Parathyroid adenoma (tissue), 2 donors: ENCODE measurements at regions not wholly inside any gene's neighbourhood (a gene's known extent, or its start where the extent isn't known, plus 50 kb on each side); places are given as distances from the start of the nearest gene placed in this dataset.

Experiments used
- H2AFZ ChIP-seq: fragments of 300-600 bp; sonication (generic); one replicate; pipeline ENCODE4 v1.7.0; 2017; ENCODE audit warnings: antibody characterized with exemption, mild to moderate bottlenecking
- H3K27ac ChIP-seq: fragments of 300-600 bp; sonication (generic); one replicate; pipeline ENCODE4 v1.7.0; 2017
- H3K27me3 ChIP-seq: fragments of 300-600 bp; sonication (generic); one replicate; pipeline ENCODE4 v1.7.0; 2017; ENCODE audit warnings: low read length; ENCODE audit not compliant: control insufficient read depth, insufficient read depth
- H3K36me3 ChIP-seq: fragments of 300-600 bp; sonication (generic); one replicate; pipeline ENCODE4 v1.7.0; 2017; ENCODE audit warnings: low read length; ENCODE audit not compliant: control insufficient read depth, insufficient read depth
- H3K4me1 ChIP-seq: fragments of 300-600 bp; sonication (generic); one replicate; pipeline ENCODE4 v1.7.0; 2017; ENCODE audit warnings: control low read depth
- H3K4me2 ChIP-seq: fragments of 300-600 bp; sonication (generic); one replicate; pipeline ENCODE4 v1.7.0; 2017; ENCODE audit warnings: low read length
- H3K4me3 ChIP-seq: fragments of 300-600 bp; sonication (generic); one replicate; pipeline ENCODE4 v1.7.0; 2017; ENCODE audit warnings: low read depth, low read length
- H3K79me2 ChIP-seq: fragments of 300-600 bp; sonication (generic); one replicate; pipeline ENCODE4 v1.7.0; 2017; ENCODE audit warnings: control low read depth
- H3K9ac ChIP-seq: fragments of 300-600 bp; sonication (generic); one replicate; pipeline ENCODE4 v1.7.0; 2017; ENCODE audit warnings: mild to moderate bottlenecking
- H3K9me3 ChIP-seq: fragments of 300-600 bp; sonication (generic); one replicate; pipeline ENCODE4 v1.7.0; 2017; ENCODE audit warnings: low read length; ENCODE audit not compliant: control insufficient read depth
- TF ChIP-seq, protein P1 (sequence below): fragments of 300-600 bp; sonication (generic); IDR thresholded peaks from one replicate; pipeline ENCODE4 v1.7.0; 2017; ENCODE audit warnings: antibody characterized with exemption, mild to moderate bottlenecking
- donor health status: primary hyperparathyroidism.

DNA sequence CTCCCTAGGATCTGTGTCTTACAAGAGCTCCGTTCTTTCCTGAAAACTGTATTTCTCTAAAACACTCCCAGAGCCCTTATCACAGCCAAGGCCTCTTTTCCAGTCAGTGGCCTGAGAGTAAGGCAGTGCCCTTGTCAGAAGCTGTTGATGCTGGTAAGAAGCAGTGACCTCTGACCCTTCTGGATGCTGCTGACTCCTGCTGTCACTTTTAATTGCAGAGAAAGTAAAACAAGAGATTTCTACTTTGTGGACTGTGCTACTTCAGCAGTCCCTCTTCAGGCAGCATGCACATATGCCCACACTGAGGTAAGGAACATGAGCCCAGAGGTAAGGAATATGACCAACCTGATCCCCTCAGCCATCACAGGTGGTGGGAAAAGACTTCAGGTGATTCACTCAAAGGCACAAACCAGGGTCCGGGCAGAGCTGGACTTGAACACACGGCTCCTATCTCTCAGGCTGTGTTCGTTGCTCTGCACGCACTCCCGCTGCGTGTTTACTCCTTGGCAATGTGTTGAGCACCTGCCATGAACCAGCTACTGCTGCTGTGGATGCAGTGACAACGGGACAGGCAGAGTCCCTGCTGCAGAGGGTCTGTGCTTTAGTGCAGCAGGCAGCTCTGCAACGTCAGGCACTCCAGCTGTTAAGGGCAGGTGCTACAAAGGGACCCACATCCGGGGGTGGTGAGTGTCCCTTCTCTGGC is 201.9 kb upstream of the CST7 start:
- H3K9ac ChIP-seq: no peak overlapping the region
- H3K79me2 ChIP-seq: no peaks in the 10 kb centered on the region
- no peak overlapping the region for H3K27ac ChIP-seq
- no peaks in the 10 kb centered on the region for H3K27me3 ChIP-seq
- H3K4me2 ChIP-seq: no peak overlapping the region
- H3K9me3 ChIP-seq: no peaks in the 10 kb centered on the region
- H3K4me1 ChIP-seq: no peaks in the 10 kb centered on the region
- H3K4me3 ChIP-seq: no peak overlapping the region
- H3K36me3 ChIP-seq: no peaks in the 10 kb centered on the region
- no peak overlapping the region for H2AFZ ChIP-seq
- TF ChIP-seq, protein P1, sequence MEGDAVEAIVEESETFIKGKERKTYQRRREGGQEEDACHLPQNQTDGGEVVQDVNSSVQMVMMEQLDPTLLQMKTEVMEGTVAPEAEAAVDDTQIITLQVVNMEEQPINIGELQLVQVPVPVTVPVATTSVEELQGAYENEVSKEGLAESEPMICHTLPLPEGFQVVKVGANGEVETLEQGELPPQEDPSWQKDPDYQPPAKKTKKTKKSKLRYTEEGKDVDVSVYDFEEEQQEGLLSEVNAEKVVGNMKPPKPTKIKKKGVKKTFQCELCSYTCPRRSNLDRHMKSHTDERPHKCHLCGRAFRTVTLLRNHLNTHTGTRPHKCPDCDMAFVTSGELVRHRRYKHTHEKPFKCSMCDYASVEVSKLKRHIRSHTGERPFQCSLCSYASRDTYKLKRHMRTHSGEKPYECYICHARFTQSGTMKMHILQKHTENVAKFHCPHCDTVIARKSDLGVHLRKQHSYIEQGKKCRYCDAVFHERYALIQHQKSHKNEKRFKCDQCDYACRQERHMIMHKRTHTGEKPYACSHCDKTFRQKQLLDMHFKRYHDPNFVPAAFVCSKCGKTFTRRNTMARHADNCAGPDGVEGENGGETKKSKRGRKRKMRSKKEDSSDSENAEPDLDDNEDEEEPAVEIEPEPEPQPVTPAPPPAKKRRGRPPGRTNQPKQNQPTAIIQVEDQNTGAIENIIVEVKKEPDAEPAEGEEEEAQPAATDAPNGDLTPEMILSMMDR: no peak

DNA sequence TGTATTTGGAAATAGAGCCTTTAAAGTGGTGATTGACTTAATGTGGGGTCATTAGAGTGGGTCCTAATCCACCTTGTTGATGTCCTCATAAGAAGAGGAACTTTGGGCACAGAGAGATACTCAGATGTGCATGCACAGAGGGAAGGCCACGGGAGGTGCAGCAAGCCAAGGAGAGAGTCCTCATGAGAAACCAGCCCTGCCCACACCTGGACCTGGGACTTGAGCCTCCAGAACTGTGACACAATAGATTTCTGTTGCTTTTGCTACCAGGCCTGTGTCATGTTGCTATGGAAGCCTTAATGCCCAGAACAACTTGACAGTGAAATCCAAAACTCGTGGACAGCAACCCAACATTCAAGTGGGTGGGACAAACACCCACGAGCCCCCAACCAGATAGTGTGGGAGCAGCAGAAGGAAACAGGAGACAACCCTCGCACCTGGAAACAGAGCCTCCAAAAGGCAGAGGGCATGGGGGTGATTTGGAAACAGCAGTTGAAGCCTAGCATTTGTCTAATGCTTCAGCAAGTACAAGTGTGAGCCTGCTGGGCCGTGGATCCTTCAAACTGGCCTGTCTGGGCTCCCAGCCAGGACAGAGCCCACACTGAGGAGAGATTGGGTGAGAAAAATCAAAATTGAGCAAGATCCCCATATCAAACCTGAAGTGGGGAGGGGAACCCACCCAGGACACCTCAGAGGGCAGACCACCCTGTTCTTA is 201.0 kb upstream of the CST7 start:
- no peak overlapping the region for H2AFZ ChIP-seq
- no peak overlapping the region for H3K9ac ChIP-seq
- TF ChIP-seq, protein P1: no peak
- no peak overlapping the region for H3K4me3 ChIP-seq
- no peaks in the 10 kb centered on the region for H3K27me3 ChIP-seq
- no peaks in the 10 kb centered on the region for H3K36me3 ChIP-seq
- no peak overlapping the region for H3K27ac ChIP-seq
- H3K79me2 ChIP-seq: no peaks in the 10 kb centered on the region
- H3K4me2 ChIP-seq: no peak overlapping the region
- no peaks in the 10 kb centered on the region for H3K4me1 ChIP-seq
- H3K9me3 ChIP-seq: no peaks in the 10 kb centered on the region

DNA sequence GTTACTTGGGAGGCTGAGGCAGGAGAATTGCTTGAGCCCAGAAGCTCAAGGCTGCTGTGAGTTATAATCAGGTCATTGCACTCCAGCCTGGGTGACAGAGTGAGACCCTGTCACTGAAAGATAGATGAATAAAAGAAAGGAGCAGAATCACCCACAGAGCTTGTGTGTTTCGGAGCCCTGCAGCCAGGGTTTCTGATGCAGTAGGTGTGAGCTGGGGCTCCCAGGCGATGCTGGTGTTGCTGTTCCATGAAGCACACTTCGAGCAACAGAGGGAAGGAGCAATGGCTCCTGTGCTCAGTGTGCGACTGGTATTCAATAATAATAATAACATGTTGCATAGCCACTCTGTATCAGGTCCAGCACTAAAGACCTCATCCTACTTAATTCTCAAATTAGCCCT is 197.5 kb upstream of the CST7 start:
- Histone ChIP-seq H2AFZ (no peak overlapping the region), H3K9ac (no peak overlapping the region), H3K4me1 (no peaks in the 10 kb centered on the region), H3K79me2 (no peaks in the 10 kb centered on the region), H3K4me3 (no peak overlapping the region), H3K4me2 (no peak overlapping the region), H3K9me3 (no peaks in the 10 kb centered on the region), H3K27me3 (no peaks in the 10 kb centered on the region), H3K27ac (no peak overlapping the region), H3K36me3 (no peaks in the 10 kb centered on the region)
- TF ChIP-seq, protein P1: no peak

DNA sequence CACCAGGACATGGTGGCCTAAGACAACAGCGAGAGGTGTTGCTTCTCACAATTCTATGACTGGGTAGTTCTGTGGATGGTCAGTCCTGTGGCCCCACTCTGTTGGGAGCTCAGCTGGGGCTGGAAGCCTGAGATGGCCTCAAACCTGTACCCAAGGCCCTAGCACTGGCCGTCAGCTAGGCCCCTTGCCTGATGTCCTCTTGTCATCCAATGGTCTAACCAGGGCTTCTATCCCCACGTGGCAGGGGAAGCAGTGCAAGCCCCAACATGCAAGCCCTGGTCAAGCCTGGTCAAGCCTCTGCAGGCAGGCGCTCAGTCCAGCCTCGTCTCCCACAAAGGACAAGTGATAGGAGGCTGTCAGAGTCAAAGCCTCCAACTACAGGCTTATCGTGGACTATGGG is 196.5 kb upstream of the CST7 start:
- H3K4me2 ChIP-seq: no peak overlapping the region
- H3K9me3 ChIP-seq: no peaks in the 10 kb centered on the region
- H3K27ac ChIP-seq: no peak overlapping the region

More for the DNA sequence above, 196.5 kb upstream of the CST7 start:
- TF ChIP-seq, protein P1: no peak
- Histone ChIP-seq H3K9ac (no peak overlapping the region), H3K79me2 (no peaks in the 10 kb centered on the region), H3K4me3 (no peak overlapping the region), H2AFZ (no peak overlapping the region), H3K36me3 (no peaks in the 10 kb centered on the region), H3K27me3 (no peaks in the 10 kb centered on the region), H3K4me1 (no peaks in the 10 kb centered on the region)
